GM12873 (cell line): ENCODE measurements at regions not wholly inside any gene's neighbourhood (a gene's known extent, or its start where the extent isn't known, plus 50 kb on each side); places are given as distances from the start of the nearest gene placed in this dataset.

ENCODE experiments used
- TF ChIP-seq, protein P1 (sequence below): IDR thresholded peaks from 2 replicates; pipeline ENCODE4 v1.5.1; 2012; ENCODE audit warnings: low read depth, mild to moderate bottlenecking, moderate library complexity, low read length, control low read depth; ENCODE audit not compliant: insufficient read depth; ENCODE audit errors: missing control alignments

DNA sequence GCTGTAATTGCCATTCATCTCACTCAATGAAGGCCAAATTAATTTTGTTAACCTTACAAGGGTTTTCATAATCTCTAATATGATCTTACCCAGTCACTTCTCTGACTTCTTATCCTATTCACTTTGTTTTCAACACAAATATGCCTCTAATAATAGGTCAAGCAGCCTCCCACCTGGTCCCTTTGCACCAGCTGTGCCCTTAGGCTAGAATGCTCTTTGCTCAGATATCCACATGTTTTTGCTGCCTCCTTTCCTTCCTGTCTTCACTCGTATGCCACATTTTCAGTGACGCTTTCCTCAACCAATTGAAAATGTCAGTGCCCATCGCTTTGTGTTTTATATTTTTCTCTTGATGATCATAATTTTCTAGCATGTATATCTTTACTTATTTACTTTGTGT lies 106.4 kb upstream of the SYT10 start:
- TF ChIP-seq, protein P1, sequence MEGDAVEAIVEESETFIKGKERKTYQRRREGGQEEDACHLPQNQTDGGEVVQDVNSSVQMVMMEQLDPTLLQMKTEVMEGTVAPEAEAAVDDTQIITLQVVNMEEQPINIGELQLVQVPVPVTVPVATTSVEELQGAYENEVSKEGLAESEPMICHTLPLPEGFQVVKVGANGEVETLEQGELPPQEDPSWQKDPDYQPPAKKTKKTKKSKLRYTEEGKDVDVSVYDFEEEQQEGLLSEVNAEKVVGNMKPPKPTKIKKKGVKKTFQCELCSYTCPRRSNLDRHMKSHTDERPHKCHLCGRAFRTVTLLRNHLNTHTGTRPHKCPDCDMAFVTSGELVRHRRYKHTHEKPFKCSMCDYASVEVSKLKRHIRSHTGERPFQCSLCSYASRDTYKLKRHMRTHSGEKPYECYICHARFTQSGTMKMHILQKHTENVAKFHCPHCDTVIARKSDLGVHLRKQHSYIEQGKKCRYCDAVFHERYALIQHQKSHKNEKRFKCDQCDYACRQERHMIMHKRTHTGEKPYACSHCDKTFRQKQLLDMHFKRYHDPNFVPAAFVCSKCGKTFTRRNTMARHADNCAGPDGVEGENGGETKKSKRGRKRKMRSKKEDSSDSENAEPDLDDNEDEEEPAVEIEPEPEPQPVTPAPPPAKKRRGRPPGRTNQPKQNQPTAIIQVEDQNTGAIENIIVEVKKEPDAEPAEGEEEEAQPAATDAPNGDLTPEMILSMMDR, result no peak

DNA sequence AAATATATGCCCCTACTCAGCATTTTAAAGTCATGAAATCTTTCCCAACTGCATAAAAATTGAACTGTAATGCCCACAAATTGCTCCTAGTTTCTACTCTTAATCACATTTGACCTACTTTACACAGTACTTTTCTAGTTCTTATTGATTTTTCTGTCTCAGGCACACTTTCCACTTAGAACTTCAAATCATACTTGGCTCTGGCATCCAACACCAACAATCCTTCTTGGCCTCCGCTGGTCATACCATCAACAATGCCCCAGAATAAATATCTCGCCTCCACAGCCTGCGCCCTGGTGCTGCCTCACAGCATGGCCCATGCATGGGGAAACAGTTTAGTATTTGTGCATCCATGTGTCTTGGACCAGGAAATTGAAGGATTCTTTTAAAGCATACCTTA lies 107.5 kb upstream of the SYT10 start:
- TF ChIP-seq, protein P1, result no peak

DNA sequence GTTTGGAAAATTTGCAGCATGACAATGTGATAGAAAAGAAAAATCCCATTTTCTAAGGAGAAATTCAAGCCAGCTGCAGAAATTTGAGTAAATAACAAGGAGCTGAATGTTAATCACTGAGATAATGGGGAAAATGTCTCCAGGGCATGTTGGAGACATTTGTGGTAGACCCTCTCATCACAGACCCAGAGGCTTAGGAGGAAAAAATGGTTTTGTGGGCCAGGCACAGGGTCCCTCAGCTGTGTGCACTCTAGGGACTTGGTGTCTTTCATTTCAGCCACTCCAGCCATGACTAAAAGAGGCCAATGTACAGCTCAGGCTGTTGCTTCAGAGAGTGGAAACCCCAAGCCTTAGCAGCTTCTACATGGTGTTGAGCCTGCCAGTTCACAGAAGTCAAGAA lies 111.4 kb upstream of the SYT10 start:
- TF ChIP-seq, protein P1, result no peak

DNA sequence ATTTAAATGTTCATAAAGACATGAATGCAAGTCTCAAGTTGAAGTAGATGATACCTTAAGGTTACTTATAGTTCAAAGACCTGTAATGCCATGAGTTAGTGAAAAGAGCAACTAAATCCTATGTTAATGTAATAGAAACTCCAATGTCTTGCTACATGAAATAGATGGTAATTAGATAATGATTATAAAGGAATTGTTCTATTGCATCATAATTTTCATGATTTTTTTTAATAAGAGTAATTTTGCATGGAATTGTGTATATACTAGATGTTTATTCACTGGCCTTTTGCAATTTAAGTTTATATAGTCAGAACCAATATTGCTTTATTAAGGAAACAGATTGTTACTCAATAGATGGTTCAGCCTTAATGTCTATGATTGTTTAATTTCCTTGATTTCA lies 115.5 kb upstream of the SYT10 start:
- TF ChIP-seq, protein P1, result no peak

DNA sequence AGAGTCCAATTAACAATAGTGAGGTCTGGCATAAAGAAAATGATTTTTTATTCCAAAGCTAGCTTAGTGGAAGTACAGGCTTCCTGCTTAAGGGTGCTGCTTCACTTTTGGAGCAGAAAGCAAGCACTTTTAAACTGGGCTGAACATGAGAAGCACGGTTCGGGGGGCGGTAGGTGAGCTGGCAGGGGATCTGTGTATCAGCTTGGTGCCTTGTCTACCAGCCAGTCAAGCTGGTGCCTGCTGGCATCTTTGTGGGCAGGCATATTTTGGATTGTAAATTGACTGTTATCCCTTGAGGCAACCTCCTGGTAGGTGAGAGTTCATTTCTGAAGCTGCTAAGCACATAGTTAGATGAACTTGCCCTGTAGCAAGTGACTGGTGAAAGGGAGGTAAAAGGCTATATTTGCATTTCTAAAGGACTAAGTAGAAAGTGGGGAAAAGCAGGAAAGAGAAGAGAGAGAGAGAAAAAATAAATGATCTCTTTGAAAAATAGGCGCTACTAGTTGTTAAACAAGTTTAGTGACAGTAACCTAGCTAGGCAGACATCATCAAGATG lies 121.1 kb upstream of the SYT10 start:
- TF ChIP-seq, protein P1, result no peak

DNA sequence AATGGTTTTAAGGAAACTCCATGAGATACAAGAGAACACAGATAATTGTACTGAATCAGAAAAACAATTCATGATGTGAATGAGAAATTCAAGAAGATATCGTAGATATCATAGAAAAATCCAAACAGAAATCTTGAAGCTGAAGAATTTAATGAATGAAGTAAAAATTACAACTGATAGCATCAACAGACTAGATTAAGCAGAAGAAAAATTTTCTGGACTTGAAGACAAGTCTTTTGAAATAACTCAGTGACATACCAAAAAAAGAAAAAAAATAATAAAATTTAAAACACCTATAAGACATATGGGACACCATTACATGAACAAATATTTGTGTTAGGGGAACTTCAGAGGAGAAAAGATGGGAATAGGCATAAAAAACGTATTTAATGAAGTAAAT lies 122.8 kb upstream of the SYT10 start:
- TF ChIP-seq, protein P1, result no peak

DNA sequence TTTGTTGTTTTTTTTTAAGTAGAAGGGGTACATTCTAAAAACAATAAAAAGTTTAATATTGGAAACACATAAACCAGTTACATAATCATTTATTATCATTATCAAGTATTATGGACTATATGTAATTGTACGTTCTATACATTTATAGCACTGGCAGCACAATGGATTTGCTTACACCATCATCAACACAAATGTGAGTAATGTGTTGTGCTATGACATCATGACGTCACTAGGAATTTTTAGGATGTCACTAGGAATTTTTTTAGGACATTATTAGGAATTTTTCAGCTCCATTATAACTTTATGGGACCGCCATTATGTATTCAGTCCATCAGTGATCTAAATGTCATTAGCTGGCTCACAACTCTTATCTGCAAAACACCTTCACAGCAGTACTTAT lies 126.8 kb upstream of the SYT10 start:
- TF ChIP-seq, protein P1, result no peak
